Midbrain (tissue), 1 donor: ENCODE measurements at regions not wholly inside any gene's neighbourhood (a gene's known extent, or its start where the extent isn't known, plus 50 kb on each side); places are given as distances from the start of the nearest gene placed in this dataset.

Source experiments
- DNase-seq: peaks from one replicate; lab custom pipeline; 2025; lab: John Stamatoyannopoulos, UW

DNA sequence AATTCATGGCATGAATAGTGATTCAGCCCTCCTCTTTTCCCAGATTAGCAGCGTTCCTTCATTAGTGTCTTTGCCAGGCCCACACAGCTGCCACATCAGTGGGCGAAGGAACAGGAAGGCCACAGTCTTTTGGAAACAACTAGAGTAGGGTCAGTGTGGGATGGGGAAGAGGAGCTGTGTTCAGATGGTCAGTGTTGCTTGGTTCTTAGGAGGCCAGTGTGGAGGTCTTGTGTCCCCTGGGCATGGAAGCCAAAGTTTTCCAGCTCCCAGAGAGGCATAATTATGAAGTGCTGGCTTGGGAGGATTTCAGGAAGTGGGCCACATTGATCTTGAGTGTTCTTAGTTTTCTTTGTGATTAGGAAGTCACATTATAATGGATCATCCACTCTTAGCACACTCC lies 269.6 kb downstream of the PSAT1 start:
- DNase-seq, result no peak

DNA sequence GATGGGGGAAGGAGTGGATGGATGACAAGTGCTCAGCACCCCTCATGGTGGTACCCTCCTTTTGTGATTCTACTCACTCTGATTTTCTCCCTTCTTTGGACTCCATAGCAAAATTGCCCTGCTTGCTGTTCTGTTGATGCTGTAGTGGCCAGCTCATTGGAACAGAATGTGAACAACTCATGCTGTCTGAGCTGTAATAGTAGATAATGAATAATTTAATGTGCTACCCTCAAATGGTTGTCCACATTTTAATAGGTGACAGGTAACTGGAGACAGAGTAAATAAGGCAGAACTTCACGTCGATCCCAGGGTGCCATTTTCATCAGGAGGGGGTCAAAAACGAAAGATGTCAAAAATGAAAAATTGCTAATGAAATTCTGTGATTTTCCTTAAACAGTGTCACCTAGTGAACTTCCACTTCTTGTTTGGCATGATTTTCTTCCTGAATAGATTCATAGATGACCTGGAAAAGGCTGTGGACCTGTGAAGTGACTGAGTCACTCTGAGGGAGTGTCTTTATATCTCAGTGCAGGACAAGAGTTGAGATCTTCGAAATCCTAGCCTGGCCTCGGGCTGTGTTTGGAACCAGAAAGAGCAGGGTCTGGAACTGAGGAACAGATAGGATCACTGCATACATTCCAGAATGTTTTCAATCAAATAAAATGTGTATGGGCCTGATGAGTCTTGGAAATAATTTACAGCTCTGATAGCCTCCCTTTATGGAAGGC lies 270.2 kb downstream of the PSAT1 start:
- DNase-seq, result no peak

DNA sequence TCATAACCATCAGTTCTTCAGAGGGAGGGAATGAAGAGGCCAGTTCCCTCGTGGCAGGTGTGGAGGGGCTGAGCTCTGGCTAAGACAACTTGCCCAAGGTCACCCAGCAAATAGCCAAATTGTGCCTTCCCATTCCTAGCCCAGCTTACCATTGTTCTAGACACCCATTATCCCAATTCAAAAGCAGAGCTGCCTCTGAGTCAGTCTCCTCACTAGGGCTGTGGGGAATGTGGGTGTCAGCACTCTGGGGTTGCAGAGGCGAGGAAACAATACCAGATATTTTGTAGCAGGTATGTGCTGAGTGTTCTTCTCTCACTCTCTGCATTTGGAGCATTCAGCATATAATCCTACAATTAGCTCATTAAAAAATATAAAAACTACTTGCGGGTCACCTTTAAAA lies 270.8 kb downstream of the PSAT1 start:
- no peak for DNase-seq

DNA sequence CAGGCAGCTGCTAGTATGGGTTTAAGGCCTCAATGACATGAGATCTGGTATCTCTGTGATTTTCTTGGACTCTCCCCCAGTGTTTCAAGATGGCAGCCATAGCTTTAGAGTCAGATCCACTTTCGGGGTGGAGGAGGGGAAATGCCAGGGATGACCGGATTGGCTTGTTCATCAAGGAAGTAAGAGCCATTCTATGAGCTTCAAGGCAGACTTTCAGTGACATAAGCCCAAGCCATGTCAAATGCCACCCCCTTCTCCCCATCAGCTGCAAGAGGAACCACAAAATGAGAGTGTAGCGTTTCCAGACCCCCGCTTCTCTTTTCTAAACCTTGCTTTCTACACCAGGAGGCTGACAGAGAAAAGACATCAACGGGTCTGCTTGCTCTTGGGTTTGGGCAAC lies 271.8 kb downstream of the PSAT1 start:
- DNase-seq, result no peak

DNA sequence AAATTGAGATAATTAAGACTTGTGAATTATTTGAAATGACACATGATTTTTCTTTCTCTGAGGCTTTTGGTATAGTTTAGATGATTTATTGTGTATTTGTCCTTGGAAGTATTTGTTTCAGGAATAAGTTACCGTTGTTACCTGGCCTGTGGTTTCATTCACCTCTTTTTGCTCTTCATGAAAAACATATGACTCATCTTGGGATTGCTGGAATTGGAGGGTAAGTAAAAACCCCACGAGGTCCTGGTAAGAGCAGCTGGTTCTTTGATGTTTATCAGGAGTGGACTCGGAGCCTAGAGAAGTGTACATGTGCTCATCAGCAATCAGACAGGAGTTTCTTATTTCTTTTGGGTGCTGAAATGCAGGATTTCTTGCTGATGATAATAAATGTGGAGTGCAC lies 275.3 kb downstream of the PSAT1 start:
- no peak for DNase-seq

DNA sequence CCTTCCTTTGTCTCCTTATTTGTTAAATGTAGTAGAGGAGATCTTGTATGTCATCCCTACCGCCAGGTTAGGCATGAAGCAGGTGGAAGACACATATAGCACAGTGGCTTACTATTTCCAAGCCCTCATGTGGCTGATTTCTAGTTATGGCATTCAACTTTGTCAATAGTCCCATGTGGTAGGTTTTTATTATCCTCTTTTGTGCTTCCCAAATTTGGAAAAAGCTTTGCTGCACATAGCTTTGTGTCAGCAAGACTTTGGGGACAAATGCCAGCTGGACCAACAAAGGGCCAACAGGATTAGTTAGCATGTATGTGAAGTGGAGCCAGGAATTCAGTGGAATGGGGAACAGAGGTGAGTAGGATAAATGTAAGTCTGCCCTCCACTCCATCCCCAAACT lies 276.3 kb downstream of the PSAT1 start:
- peak; percentile 26 for DNase-seq

DNA sequence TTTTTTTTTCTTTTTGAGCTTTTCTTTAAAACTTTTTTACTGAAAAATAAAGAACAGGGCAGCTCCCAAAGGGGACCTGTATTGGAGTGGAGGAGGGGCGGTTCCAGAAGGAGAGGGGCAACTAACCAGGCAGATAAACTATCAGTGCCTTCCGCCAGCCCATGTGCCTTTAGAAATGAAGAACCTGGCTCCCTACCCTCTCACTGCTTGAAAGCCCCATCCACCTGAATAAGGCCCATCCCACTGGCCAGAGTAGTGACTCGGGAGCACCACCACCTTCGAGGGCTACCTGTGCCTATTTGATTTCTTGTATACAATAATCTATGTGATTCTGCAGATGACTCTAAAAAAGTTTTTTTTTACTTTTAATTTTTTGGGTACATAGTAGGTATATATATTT lies 276.7 kb downstream of the PSAT1 start:
- no peak for DNase-seq

DNA sequence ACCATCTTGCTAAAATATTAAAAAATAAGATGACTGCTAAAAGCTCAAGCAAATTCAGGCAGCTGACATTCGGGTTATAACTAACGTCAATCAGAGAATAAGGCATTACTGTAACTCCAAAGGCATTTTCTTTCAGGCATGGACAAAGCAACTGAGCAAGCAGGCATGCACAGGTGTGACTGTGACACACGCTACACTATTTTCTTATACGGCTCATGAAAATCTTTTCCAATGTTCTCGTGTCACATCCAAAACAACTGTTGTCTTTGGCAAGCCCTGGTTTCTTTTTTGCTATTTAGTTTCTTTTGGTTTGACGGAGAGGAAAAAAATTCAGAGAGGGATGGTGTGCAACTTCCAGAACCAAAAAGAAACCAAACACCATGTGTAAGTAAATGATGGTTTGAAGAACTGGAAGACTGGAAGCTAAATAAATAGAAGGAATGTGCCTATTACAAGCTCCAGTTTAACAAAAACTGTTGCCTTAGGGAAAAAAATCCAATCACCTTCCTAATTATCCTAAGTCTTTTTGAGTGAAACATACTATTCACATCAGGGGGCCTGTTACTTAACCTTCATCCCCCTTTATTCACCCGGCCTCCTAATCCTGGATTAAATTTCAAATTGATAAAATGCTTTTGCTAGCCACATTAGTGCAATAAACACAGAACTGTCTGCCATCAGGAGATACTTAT lies 277.6 kb downstream of the PSAT1 start:
- DNase-seq, result no peak

DNA sequence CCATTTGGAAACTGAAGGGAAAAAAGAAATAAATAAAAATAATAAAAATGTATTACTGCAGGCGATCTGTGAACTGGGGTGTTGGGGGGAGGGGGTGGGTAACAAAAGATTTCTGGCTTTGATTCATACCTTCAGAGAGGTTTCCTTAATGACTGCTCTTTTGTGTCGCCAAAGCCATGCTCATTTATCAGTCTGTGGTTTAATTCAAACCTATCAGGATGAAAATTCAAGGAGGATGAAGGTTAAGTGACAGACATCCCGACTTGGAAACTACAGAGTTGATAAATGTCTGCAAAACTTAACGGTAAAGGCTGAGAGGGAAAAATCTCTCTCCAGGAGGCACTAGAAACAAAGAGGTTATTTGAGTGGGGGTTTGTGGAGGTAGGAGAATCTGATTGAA lies 278.2 kb downstream of the PSAT1 start:
- no peak for DNase-seq

DNA sequence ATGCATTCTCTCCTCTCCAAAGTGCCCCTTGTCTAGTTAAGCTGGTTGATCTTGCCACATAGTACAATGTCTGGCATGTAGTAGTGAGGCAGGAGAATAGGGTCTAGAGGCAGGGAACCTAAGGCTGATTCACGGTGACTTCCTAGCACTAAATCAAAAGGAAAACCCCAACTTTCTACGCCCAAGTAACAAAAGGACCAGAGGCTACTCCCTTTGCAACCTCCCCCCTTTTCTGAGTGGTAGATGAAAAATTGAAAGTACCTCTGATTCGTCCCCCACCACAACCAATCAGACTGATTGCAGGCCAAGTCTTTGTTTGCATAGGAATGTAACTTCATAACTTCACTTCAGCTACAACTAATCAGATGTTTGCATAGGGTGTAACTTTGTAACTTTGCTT lies 278.8 kb downstream of the PSAT1 start:
- no peak for DNase-seq

DNA sequence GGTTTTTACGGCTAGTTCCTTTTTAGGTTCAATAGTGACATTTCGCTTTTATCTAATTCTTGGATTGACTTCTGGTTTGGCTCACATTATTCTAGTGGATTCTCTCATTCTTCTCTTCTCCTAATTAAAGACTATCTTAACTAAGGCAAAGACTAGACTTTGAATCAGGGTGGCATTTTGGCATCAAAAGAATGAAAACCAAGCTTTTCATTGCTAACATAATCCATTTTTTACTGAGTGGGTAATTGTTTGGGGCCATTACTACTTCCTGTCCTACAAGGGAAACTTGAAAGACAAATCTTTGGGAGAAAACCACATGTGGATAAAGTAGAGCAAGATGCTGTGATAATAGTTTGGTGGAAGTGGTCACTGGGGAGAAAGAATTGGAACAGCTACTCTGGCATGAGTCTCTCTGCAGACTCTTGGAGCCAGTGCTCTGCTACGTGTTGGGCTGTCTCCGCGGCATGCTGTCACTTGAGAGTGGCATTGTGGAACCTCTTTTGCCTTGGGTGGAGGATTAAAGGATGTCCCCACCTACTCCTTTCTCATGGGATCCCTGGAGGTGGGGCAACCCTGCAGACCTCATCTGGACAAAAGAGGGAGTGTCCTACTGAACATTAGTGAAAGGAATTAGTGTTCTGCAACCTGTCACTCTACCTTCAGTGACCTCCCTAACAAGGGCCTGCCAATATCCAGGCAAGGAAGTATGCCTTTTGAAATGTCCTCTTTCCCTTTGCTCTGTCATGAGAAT lies 280.4 kb downstream of the PSAT1 start:
- DNase-seq, result no peak

DNA sequence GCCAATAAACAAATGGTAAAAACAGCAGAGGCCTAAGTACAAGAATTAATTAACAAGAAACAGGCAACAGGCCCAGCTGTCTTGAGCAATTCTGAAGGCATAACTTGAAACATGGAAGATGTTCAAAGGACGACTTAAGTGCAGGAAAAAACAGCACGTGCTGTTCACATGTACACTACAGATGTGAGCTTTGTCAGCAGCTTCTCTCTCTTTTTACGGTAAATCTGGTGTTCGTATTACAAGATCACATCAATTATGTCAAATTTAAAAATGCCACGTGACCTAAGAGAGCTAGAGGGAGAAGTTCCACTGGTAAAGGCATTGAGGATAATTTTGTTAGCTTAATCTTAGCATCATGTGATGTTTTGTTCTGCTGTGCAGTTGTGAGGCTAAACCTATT lies 281.1 kb downstream of the PSAT1 start:
- no peak for DNase-seq

DNA sequence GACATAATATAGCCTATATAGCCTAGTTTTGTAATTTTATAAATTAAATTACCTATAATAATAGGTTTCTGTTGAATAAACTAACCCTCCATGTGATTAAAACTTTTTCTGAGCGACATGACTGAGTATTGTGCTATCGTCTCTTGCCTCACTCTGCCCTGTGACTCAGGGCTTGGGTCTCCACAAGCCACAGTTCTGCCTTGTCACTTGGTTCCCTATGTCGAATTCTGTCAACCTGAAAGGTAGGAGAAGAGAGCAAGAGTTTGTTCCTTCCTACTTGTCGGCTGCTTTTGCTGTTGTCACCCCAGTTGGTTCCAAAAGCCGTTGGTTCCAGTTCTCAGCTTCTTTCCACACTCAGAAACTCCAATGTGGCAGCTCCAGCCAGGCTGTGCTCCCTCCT lies 285.9 kb downstream of the PSAT1 start:
- no peak for DNase-seq

DNA sequence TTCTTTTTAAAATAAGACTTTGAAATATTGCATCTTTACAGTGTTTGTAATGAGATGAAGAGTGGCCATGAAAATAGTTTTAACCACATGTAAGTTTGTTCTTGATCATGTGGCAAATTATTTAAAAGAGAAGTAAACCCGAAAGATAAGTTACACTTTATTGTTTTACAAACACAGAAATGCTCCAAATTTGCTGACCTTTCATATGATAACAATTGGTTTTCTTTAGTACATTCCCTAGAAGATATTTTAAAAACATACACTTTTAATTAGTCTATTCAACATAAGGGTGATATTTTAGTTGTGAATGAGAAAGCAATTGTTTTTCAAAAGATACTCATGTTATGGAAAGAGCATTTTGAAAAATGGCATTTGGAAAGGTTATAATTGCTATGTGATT lies 287.7 kb downstream of the PSAT1 start:
- DNase-seq, result no peak

DNA sequence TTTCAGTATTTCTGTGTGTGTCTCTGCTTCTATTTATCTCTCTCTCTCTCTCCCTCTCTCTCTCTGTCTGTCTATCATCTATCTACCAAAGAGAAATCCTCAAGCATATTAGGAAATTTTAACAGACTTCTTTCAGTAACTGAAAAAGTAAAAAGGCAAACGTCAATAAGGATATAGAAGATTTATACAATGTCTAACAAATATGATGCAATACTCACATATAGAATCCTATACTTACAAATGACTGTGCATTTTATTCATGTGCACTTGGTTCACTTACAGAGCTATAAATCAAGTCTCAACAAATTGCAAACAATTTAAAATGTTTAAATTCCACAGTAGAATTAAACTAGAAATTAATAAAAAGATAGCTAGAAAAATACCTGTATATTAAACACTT lies 289.0 kb downstream of the PSAT1 start:
- DNase-seq, result no peak

DNA sequence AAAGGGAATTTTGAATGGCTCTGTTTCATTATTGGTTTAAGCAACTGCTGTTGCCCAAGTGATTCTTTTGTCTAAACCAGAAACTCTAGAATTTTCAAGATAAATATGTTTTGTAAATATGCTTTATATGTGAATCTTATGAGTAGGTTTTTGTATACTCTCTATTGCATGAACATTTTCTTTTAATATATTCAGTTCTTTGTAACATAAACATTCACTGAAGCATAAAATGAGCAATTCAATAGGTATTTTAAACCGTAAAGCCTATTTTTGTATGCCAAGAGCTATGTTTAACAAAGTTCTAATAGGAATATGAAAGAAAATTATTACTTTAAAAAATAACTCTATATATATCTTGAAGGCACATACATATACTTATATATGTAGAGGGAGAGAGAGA lies 293.1 kb downstream of the PSAT1 start:
- DNase-seq, result no peak

DNA sequence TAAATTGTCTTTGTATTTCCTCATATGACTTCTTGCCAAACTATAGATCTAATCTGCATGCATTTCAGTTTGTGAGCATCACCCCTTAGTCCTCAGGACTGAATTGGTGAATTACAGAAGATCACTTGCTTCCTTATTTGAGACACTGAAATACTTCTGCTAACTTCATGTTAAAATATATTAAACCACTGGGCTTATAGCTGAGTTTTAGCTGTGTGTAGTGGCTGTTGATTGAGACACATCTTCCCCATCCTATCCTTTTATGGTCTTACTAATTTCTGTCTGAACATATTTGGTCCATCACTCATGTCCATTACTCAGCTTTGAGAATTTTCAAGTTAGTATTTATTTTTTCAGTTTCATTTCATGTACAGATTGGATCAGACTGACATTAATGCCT lies 295.9 kb downstream of the PSAT1 start:
- no peak for DNase-seq

DNA sequence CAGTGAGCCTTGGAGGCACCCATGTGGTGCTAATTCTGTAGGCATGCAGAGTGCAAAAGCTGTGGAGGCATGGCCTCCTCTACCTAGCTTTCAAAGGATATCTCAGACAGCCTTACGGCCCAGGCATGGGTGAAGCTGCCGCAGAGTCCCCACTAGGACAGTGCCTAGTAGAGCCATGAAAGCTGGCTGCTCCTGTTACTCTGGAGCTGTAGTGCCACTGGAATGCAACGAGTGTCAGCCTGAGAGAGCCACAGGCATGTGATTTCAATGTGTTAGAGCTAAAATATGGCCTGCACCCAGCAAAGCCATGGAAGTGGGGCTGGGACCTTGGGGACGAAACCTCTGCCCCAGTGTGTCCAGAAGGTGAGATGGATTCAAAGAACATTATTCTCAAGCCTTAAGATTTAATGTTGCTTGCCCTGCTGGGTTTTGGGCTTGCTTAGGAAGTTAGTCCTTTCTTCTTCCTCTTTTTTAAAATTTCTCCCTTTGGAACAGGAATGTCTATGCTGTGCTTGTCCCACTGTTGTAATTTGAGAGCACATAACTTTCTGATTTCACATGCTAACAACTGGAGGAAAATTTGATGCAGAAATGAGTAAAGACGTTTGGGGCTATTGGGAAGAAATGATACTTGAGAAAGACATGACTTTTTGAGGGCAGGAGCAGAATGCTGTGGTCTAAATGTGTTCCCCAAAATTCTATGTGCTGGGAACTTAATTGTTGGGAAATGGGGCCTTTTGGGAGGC lies 298.4 kb downstream of the PSAT1 start:
- no peak for DNase-seq

DNA sequence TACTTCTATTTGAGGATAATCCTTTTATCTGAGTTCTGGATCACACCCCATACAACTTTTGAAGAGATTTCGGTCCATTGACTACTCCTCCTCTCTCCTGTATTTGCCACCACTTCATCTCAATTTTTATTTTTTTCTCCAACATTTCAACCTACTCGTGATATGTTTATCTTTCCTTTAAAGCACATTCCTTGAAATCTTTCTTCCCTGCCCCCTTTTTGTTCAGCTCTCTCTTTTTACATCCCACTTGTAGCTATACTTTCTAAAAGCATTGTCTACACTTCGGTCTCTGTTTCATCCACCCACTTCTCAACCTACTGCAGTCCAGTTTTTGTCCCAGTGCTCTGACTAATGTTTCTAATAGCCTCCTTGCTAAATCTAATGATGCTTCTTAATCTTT lies 299.4 kb downstream of the PSAT1 start:
- no peak for DNase-seq

DNA sequence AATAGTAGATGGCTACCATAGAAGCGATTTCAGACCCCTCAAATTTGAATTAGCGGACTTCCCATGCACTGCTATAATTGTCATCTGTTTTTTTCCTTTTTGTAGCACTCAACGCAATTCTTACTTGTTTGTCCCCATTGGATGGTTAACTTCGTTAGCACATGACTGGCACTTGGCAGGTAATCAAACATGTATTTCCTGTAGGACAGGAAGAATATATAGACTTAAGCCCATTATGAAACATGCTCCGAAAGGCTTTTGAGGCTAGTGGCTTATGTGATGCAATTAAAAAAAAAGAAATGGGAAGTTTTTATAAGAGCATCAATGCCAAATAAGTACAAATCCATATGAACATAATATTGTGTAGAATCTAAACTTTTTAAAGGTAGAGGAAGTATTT lies 301.2 kb downstream of the PSAT1 start:
- DNase-seq, result no peak

DNA sequence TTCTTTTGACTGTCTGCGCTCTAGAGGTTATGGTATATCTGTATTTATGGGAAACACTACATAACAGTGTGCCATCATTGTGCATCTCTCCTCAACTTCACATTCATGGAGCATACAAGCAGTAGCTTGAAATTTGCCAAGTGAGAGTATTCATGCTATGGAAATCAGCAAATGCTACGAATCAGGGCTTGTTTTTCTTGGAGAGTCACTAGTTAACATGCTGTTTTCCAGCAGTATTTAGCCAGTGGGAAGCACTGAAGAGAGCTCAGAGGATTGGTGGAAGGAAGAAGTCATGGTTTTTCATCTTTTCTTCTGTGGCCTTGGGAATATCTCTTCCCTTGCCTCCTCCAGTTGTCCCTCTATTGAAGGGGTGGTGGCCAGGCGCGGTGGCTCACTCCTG lies 303.0 kb downstream of the PSAT1 start:
- no peak for DNase-seq

DNA sequence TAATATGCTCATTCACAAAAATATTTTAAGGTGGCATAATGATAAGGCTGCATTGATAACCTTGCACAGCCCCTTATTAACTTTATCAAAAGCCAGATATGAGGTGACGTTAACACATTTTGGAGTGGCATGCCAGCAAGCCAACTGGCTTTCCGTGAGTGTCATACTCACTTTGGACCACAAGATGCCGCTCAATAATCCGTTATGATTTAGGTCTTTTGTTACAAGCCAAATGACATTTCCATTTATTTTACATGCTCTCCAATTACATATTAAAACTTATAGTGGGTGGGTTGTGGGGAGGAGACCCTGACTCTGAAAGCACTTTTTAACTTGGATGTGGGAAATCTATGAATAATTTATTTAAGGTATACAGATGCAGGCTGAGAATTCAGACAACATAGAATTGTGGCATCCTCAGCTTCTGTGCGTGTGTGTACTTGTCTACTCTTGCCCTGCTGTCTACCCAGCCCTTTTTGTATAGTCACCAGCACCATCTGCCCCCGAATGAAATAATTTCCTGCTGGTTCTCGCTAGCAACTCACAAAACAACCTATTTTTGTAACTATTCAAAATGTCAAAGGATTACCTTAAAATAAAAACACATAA lies 305.1 kb downstream of the PSAT1 start:
- DNase-seq, result peak; percentile 30
